Activated CD8-positive, alpha-beta T cell treated with anti-CD3 and anti-CD28 coated beads for 36 hours (primary cell): ENCODE measurements at regions not wholly inside any gene's neighbourhood (a gene's known extent, or its start where the extent isn't known, plus 50 kb on each side); places are given as distances from the start of the nearest gene placed in this dataset.
"Not testable (repeated sequence)": the region's sequence is repeated elsewhere in the genome, so short reads cannot be mapped to it uniquely, and the experiment has no call there.

Experiments used
- ATAC-seq: fragments of 200-7000 bp; cut with Tn5 transposase; one replicate; pipeline ENCODE4 v1.10.0; 2021; ENCODE audit warnings: mild to moderate bottlenecking, moderate library complexity
- CTCF ChIA-PET: fragments of 350-600 bp; sonication (Branson Sonifier 250); formaldehyde crosslinking; loops from one replicate; lab custom pipeline; 2021; ENCODE audit warnings: antibody characterized with exemption; lab: Charles Lee
- POLR2A ChIA-PET: fragments of 350-600 bp; sonication (Branson Sonifier 250); formaldehyde crosslinking; loops from one replicate; lab custom pipeline; 2021; ENCODE audit warnings: antibody characterized with exemption; lab: Charles Lee
- DNase-seq: peaks from one replicate; pipeline ENCODE4 v3.0.0-alpha.2; 2020
- H3K27ac Mint-ChIP-seq: one replicate; pipeline ENCODE4 v1.8.0; 2021; ENCODE audit warnings: mild to moderate bottlenecking, mixed read lengths
- H3K27me3 Mint-ChIP-seq: one replicate; pipeline ENCODE4 v1.8.0; 2021; ENCODE audit warnings: mixed read lengths
- H3K36me3 Mint-ChIP-seq: one replicate; pipeline ENCODE4 v1.8.0; 2021; ENCODE audit warnings: low read depth, mixed read lengths
- H3K4me1 Mint-ChIP-seq: one replicate; pipeline ENCODE4 v1.8.0; 2021; ENCODE audit warnings: low read depth, mixed read lengths
- H3K4me3 Mint-ChIP-seq: one replicate; pipeline ENCODE4 v1.8.0; 2021; ENCODE audit warnings: mild to moderate bottlenecking, moderate library complexity, mixed read lengths
- H3K9me3 Mint-ChIP-seq: one replicate; pipeline ENCODE4 v1.8.0; 2021; ENCODE audit warnings: mixed read lengths
- CTCF ChIP-seq: fragments of 200-600 bp; IDR thresholded peaks from one replicate; pipeline ENCODE4 v1.8.0; 2022; ENCODE audit warnings: antibody characterized with exemption, mild to moderate bottlenecking
- intact Hi-C: fragments of 100-400 bp; cut with micrococcal nuclease; formaldehyde crosslinking; loops from one replicate; pipeline ENCODE4 v1.10.0; 2022

GRCh38 chr1:222897527-222898190 lies 82.8 kb downstream of the DISP1 start:
- Mint-ChIP-seq H3K27ac (peak overlapping the region; percentile 91), H3K4me1 (peaks cover 22% of the 10 kb centered on the region), H3K36me3 (peaks cover 3% of the 10 kb centered on the region), H3K27me3 (no peaks in the 10 kb centered on the region), H3K9me3 (peaks cover 7% of the 10 kb centered on the region), H3K4me3 (peak overlapping the region; percentile 64)
- ChIA-PET POLR2A (no interaction called here), CTCF (no interaction called here)
- ATAC-seq (no peak), DNase-seq (no peak)
- intact Hi-C loops: no loop called here
- TF ChIP-seq CTCF: no peak

GRCh38 chr1:222898191-222898527 lies 83.3 kb downstream of the DISP1 start:
- intact Hi-C loops: no loop called here
- TF ChIP-seq CTCF: no peak
- ATAC-seq (no peak), DNase-seq (no peak)
- CTCF ChIA-PET: no interaction called here
- POLR2A ChIA-PET: no interaction called here
- Mint-ChIP-seq H3K27me3 (no peaks in the 10 kb centered on the region), H3K9me3 (peaks cover 7% of the 10 kb centered on the region), H3K4me3 (peak overlapping the region; percentile 64), H3K27ac (peak overlapping the region; percentile 91), H3K4me1 (peaks cover 22% of the 10 kb centered on the region), H3K36me3 (peaks cover 3% of the 10 kb centered on the region)

DNA sequence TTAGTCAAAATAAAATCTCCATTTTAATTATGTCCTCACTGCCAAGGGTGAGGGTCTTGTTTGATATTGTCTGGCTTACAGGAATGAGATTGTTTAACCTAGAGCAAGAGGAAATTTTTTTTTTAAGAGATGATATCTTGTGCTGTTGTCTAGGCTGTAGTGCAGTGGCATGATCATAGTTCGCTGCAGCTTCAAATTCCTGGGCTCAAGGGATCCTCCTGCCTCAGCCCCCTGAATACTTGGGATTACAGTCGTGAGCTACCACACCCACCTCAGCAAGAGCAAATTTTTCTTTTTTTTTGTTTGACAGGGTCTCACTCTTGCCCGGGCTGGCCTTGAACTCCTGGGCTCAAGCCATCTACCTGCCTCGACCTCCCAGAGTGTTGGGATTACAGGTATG lies 84.6 kb downstream of the DISP1 start:
- H3K36me3 Mint-ChIP-seq: peaks cover 3% of the 10 kb centered on the region
- intact Hi-C loops: no loop called here
- no peak for ATAC-seq

GRCh38 chr1:222904451-222904850 lies 89.6 kb downstream of the DISP1 start:
- intact Hi-C loops: no loop called here
- Mint-ChIP-seq H3K4me3 (no peak overlapping the region), H3K9me3 (peaks cover 5% of the 10 kb centered on the region), H3K27me3 (no peaks in the 10 kb centered on the region), H3K36me3 (peaks cover 3% of the 10 kb centered on the region), H3K27ac (no peak overlapping the region), H3K4me1 (no peaks in the 10 kb centered on the region)
- TF ChIP-seq CTCF: no peak
- ChIA-PET CTCF (interaction anchor here (1.2 kb wide), 1 partner anchor 14 kb away, joined by 3 read pairs; no protein-coding TSS in a partner anchor), POLR2A (no interaction called here)
- DNase-seq: no peak
- ATAC-seq: no peak

More for the DNA sequence above, 84.6 kb downstream of the DISP1 start:
- H3K27me3 Mint-ChIP-seq: no peaks in the 10 kb centered on the region
- ChIA-PET CTCF (no interaction called here), POLR2A (no interaction called here)
- H3K4me3 Mint-ChIP-seq: no peak overlapping the region
- no peak for TF ChIP-seq CTCF
- peaks cover 22% of the 10 kb centered on the region for H3K4me1 Mint-ChIP-seq
- peaks cover 5% of the 10 kb centered on the region for H3K9me3 Mint-ChIP-seq
- DNase-seq: no peak
- peak overlapping the region; percentile 1 for H3K27ac Mint-ChIP-seq

GRCh38 chr1:222905151-222905550 lies 90.3 kb downstream of the DISP1 start:
- H3K4me1 Mint-ChIP-seq: no peaks in the 10 kb centered on the region
- TF ChIP-seq CTCF: no peak
- peaks cover 5% of the 10 kb centered on the region for H3K9me3 Mint-ChIP-seq
- intact Hi-C loops: no loop called here
- H3K4me3 Mint-ChIP-seq: no peak overlapping the region
- H3K27ac Mint-ChIP-seq: no peak overlapping the region
- ChIA-PET CTCF (no interaction called here), POLR2A (interaction anchor here (0.9 kb wide), 1 partner anchor 149 kb away, joined by 3 read pairs; no protein-coding TSS in a partner anchor)
- DNase-seq: no peak
- ATAC-seq: no peak
- H3K36me3 Mint-ChIP-seq: peaks cover 3% of the 10 kb centered on the region
- no peaks in the 10 kb centered on the region for H3K27me3 Mint-ChIP-seq

DNA sequence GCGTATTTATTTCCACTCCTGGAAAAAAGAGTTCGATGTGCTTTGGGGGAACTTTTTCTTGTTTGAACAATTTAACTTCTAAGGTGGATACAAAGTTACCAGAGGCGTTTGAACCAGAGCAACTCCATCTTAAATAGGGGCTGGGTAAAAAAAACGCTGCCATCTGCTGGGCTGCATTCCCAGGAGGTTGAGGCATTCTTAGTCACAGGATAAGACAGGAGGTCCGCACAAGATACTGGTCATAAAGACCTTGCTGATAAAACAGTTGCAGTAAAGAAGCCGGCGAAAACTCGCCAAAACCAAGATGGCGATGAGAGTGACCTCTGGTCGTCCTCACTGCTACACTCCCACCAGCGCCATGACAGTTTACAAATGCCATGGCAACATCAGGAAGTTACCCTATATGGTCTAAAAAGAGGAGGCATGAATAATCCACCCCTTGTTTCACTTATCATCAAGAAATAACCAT lies 91.5 kb downstream of the DISP1 start:
- CTCF ChIA-PET, H3K27ac Mint-ChIP-seq, H3K4me3 Mint-ChIP-seq, ATAC-seq, DNase-seq, H3K36me3 Mint-ChIP-seq, H3K4me1 Mint-ChIP-seq, intact Hi-C loops, H3K27me3 Mint-ChIP-seq, POLR2A ChIA-PET, H3K9me3 Mint-ChIP-seq: not testable (repeated sequence)
